ENCODE measurements at regions not wholly inside any gene's neighbourhood (a gene's known extent, or its start where the extent isn't known, plus 50 kb on each side); places are given as distances from the start of the nearest gene placed in this dataset.

DNA sequence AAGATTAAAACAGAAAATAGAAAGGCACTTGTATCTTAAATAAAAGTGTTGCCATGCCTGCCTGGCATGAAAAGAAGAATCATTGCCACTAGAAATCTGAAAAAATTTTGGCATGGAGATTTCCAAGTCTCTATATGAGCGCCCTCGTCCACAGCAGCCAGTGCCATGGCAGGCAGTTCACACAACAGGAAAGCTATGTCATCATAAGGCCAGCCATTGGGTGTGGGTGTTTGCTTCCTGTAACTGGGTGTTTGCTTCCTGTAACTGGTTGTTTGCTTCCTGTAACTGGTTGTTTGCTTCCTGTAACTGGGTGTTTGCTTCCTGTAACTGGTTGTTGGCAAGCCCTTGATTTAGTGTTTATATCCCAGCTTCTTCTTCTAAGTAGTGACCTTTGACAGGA is 446.7 kb downstream of the IRX1 start:
- TF ChIP-seq, protein P1, sequence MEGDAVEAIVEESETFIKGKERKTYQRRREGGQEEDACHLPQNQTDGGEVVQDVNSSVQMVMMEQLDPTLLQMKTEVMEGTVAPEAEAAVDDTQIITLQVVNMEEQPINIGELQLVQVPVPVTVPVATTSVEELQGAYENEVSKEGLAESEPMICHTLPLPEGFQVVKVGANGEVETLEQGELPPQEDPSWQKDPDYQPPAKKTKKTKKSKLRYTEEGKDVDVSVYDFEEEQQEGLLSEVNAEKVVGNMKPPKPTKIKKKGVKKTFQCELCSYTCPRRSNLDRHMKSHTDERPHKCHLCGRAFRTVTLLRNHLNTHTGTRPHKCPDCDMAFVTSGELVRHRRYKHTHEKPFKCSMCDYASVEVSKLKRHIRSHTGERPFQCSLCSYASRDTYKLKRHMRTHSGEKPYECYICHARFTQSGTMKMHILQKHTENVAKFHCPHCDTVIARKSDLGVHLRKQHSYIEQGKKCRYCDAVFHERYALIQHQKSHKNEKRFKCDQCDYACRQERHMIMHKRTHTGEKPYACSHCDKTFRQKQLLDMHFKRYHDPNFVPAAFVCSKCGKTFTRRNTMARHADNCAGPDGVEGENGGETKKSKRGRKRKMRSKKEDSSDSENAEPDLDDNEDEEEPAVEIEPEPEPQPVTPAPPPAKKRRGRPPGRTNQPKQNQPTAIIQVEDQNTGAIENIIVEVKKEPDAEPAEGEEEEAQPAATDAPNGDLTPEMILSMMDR (IDR thresholded peaks at IDR 0.05), result no peak
- no peak for TF ChIP-seq EZH2 (IDR thresholded peaks at IDR 0.05; ENCODE audit: borderline replicate concordance, insufficient read depth, low read depth, low read length, poor library complexity, severe bottlenecking)
